Neural cell (in vitro differentiated cells): ENCODE measurements at regions not wholly inside any gene's neighbourhood (a gene's known extent, or its start where the extent isn't known, plus 50 kb on each side); places are given as distances from the start of the nearest gene placed in this dataset.

Experiments used
- H2AFZ ChIP-seq: fragments of 200-600, 300-800 bp; sonication (generic), shearing (Covaris generic); 2 replicates; pipeline ENCODE4 v1.6.0; 2014; ENCODE audit warnings: low read depth, mild to moderate bottlenecking, antibody characterized with exemption, low read length, moderate library complexity
- H3F3A ChIP-seq: fragments of 200-600 bp; shearing (Covaris generic); 2 replicates; pipeline ENCODE4 v1.6.1; 2016; ENCODE audit warnings: mild to moderate bottlenecking, moderate library complexity, mixed read lengths, antibody characterized with exemption, low read length; ENCODE audit not compliant: insufficient read depth, poor library complexity, severe bottlenecking
- H3K27ac ChIP-seq: fragments of 200-600, 300-800 bp; sonication (generic), shearing (Covaris generic); 2 replicates; pipeline ENCODE4 v1.5.1; 2014; ENCODE audit warnings: mild to moderate bottlenecking, low read length, moderate library complexity
- H3K27me3 ChIP-seq: fragments of 300-800, 200-600 bp; sonication (generic), shearing (Covaris generic); 2 replicates; pipeline ENCODE4 v1.6.0; 2014; ENCODE audit warnings: mild to moderate bottlenecking, low read depth, low read length, moderate library complexity; ENCODE audit not compliant: insufficient read depth
- H3K36me3 ChIP-seq: fragments of 300-800, 200-600 bp; sonication (generic), shearing (Covaris generic); 2 replicates; pipeline ENCODE4 v1.5.1; 2014; ENCODE audit warnings: mild to moderate bottlenecking, antibody characterized with exemption, low read length, moderate library complexity; ENCODE audit not compliant: insufficient read depth
- H3K4me2 ChIP-seq: fragments of 300-800, 200-600 bp; sonication (generic), shearing (Covaris generic); 2 replicates; pipeline ENCODE4 v1.6.0; 2014; ENCODE audit warnings: mild to moderate bottlenecking, low read length
- H3K4me3 ChIP-seq: fragments of 300-800, 200-600 bp; sonication (generic), shearing (Covaris generic); 2 replicates; pipeline ENCODE4 v1.5.1; 2014; ENCODE audit warnings: mild to moderate bottlenecking, low read length, moderate library complexity
- H3K79me2 ChIP-seq: fragments of 200-600 bp; shearing (Covaris generic); replicated peaks from 2 replicates; pipeline ENCODE4 v1.6.0; 2014; ENCODE audit warnings: mild to moderate bottlenecking, low read length, moderate library complexity; ENCODE audit not compliant: insufficient read depth
- H3K9ac ChIP-seq: fragments of 300-800, 200-600 bp; sonication (generic), shearing (Covaris generic); 2 replicates; pipeline ENCODE4 v1.6.1; 2016; ENCODE audit warnings: mild to moderate bottlenecking, low read length, mixed read lengths
- H3K9me2 ChIP-seq: fragments of 200-600 bp; shearing (Covaris generic); 2 replicates; pipeline ENCODE4 v1.6.1; 2016; ENCODE audit warnings: mild to moderate bottlenecking, low read length, mixed read lengths; ENCODE audit not compliant: insufficient read depth
- H3K9me3 ChIP-seq: fragments of 200-600, 300-800 bp; sonication (generic), shearing (Covaris generic); 2 replicates; pipeline ENCODE4 v1.6.1; 2016; ENCODE audit warnings: mild to moderate bottlenecking, mixed run types, low read length, moderate library complexity, mixed read lengths
- H4K20me1 ChIP-seq: fragments of 200-600 bp; shearing (Covaris generic); 2 replicates; pipeline ENCODE4 v1.6.1; 2016; ENCODE audit warnings: mild to moderate bottlenecking, mixed run types; ENCODE audit not compliant: insufficient read depth
- EP300 ChIP-seq: fragments of 450-650 bp; conservative IDR thresholded peaks from 2 replicates; pipeline ENCODE4 v1.6.1; 2014; ENCODE audit warnings: antibody characterized with exemption, mild to moderate bottlenecking, moderate library complexity; ENCODE audit not compliant: poor library complexity, severe bottlenecking
- EZH2 ChIP-seq: fragments of 200-600, 300-800 bp; shearing (Covaris generic), sonication (generic); IDR thresholded peaks from 2 replicates; pipeline ENCODE4 v1.6.1; 2014; ENCODE audit warnings: antibody characterized with exemption, low read length, borderline replicate concordance, mild to moderate bottlenecking; ENCODE audit not compliant: insufficient read depth, poor library complexity, severe bottlenecking
- MXI1 ChIP-seq: fragments of 450-650 bp; conservative IDR thresholded peaks from 2 replicates; pipeline ENCODE4 v1.6.1; 2014; ENCODE audit warnings: antibody characterized with exemption, mild to moderate bottlenecking; ENCODE audit not compliant: poor library complexity, severe bottlenecking
- POLR2AphosphoS5 ChIP-seq: IDR thresholded peaks from 2 replicates; pipeline ENCODE4 v1.6.1; 2012
- RAD21 ChIP-seq: fragments of 450-650 bp; conservative IDR thresholded peaks from 2 replicates; pipeline ENCODE4 v1.6.1; 2014; ENCODE audit warnings: antibody characterized with exemption, mild to moderate bottlenecking, moderate library complexity
- SMC3 ChIP-seq: fragments of 450-650 bp; conservative IDR thresholded peaks from 2 replicates; pipeline ENCODE4 v1.6.1; 2014; ENCODE audit warnings: antibody characterized with exemption, mild to moderate bottlenecking, moderate library complexity; ENCODE audit not compliant: poor library complexity
- TAF1 ChIP-seq: IDR thresholded peaks from 2 replicates; pipeline ENCODE4 v1.6.1; 2012; ENCODE audit warnings: low read depth
- TF ChIP-seq, protein P1 (sequence below): fragments of 450-650 bp; IDR thresholded peaks from 2 replicates; pipeline ENCODE4 v1.5.1; 2014; ENCODE audit warnings: antibody characterized with exemption, mild to moderate bottlenecking, moderate library complexity; ENCODE audit not compliant: poor library complexity, severe bottlenecking
- TF ChIP-seq, protein P2 (sequence below): IDR thresholded peaks from 2 replicates; pipeline ENCODE4 v1.6.1; 2012; ENCODE audit warnings: borderline replicate concordance

GRCh38 chr1:190679044-190679443, 201.4 kb upstream of the BRINP3 start:
- H3K79me2 ChIP-seq: no peaks in the 10 kb centered on the region
- no peak overlapping the region for H3K4me3 ChIP-seq
- no peak overlapping the region for H2AFZ ChIP-seq
- TF ChIP-seq, protein P1, sequence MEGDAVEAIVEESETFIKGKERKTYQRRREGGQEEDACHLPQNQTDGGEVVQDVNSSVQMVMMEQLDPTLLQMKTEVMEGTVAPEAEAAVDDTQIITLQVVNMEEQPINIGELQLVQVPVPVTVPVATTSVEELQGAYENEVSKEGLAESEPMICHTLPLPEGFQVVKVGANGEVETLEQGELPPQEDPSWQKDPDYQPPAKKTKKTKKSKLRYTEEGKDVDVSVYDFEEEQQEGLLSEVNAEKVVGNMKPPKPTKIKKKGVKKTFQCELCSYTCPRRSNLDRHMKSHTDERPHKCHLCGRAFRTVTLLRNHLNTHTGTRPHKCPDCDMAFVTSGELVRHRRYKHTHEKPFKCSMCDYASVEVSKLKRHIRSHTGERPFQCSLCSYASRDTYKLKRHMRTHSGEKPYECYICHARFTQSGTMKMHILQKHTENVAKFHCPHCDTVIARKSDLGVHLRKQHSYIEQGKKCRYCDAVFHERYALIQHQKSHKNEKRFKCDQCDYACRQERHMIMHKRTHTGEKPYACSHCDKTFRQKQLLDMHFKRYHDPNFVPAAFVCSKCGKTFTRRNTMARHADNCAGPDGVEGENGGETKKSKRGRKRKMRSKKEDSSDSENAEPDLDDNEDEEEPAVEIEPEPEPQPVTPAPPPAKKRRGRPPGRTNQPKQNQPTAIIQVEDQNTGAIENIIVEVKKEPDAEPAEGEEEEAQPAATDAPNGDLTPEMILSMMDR: no peak
- TF ChIP-seq RAD21 (no peak), MXI1 (no peak), TAF1 (no peak), EP300 (no peak), EZH2 (no peak), SMC3 (no peak), POLR2AphosphoS5 (no peak)
- TF ChIP-seq, protein P2, sequence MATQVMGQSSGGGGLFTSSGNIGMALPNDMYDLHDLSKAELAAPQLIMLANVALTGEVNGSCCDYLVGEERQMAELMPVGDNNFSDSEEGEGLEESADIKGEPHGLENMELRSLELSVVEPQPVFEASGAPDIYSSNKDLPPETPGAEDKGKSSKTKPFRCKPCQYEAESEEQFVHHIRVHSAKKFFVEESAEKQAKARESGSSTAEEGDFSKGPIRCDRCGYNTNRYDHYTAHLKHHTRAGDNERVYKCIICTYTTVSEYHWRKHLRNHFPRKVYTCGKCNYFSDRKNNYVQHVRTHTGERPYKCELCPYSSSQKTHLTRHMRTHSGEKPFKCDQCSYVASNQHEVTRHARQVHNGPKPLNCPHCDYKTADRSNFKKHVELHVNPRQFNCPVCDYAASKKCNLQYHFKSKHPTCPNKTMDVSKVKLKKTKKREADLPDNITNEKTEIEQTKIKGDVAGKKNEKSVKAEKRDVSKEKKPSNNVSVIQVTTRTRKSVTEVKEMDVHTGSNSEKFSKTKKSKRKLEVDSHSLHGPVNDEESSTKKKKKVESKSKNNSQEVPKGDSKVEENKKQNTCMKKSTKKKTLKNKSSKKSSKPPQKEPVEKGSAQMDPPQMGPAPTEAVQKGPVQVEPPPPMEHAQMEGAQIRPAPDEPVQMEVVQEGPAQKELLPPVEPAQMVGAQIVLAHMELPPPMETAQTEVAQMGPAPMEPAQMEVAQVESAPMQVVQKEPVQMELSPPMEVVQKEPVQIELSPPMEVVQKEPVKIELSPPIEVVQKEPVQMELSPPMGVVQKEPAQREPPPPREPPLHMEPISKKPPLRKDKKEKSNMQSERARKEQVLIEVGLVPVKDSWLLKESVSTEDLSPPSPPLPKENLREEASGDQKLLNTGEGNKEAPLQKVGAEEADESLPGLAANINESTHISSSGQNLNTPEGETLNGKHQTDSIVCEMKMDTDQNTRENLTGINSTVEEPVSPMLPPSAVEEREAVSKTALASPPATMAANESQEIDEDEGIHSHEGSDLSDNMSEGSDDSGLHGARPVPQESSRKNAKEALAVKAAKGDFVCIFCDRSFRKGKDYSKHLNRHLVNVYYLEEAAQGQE: no peak
- H3K9ac ChIP-seq: no peak overlapping the region
- H3K9me2 ChIP-seq: no peaks in the 10 kb centered on the region
- H3K9me3 ChIP-seq: no peaks in the 10 kb centered on the region
- no peaks in the 10 kb centered on the region for H3K36me3 ChIP-seq
- H3K27ac ChIP-seq: no peak overlapping the region
- H4K20me1 ChIP-seq: no peaks in the 10 kb centered on the region
- H3K4me2 ChIP-seq: no peak overlapping the region
- no peaks in the 10 kb centered on the region for H3F3A ChIP-seq
- H3K27me3 ChIP-seq: no peaks in the 10 kb centered on the region

- no peaks in the 10 kb centered on the region for H3K79me2 ChIP-seq
- no peaks in the 10 kb centered on the region for H3K27me3 ChIP-seq
- H3K4me2 ChIP-seq: no peak overlapping the region
- H3K4me3 ChIP-seq: no peak overlapping the region
- H4K20me1 ChIP-seq: no peaks in the 10 kb centered on the region
- no peak overlapping the region for H3K9ac ChIP-seq
- no peak overlapping the region for H2AFZ ChIP-seq
- H3K9me3 ChIP-seq: no peaks in the 10 kb centered on the region
- TF ChIP-seq, protein P2: no peak
- TF ChIP-seq TAF1 (no peak), EP300 (no peak), EZH2 (no peak), RAD21 (no peak)
- TF ChIP-seq, protein P1: no peak
- no peaks in the 10 kb centered on the region for H3K9me2 ChIP-seq
- H3K36me3 ChIP-seq: no peaks in the 10 kb centered on the region
- H3K27ac ChIP-seq: no peak overlapping the region
- H3F3A ChIP-seq: no peaks in the 10 kb centered on the region
Measured at GRCh38 chr1:190679454-190679853, 201.8 kb upstream of the BRINP3 start.
